Astrocyte of the cerebellum (primary cell): ENCODE measurements at regions not wholly inside any gene's neighbourhood (a gene's known extent, or its start where the extent isn't known, plus 50 kb on each side); places are given as distances from the start of the nearest gene placed in this dataset.

Experiments
- DNase-seq: peaks from one replicate; pipeline ENCODE4 v3.0.0-alpha.2; 2011; ENCODE audit warnings: low read depth
- H3K4me3 ChIP-seq: 2 replicates; pipeline ENCODE4 v1.5.1; 2011; ENCODE audit warnings: mild to moderate bottlenecking, low read depth, low read length, moderate library complexity
- CTCF ChIP-seq: IDR thresholded peaks from 2 replicates; pipeline ENCODE4 v1.5.1; 2012; ENCODE audit warnings: low read length, low read depth, moderate library complexity, mild to moderate bottlenecking; ENCODE audit errors: missing control alignments
- in situ Hi-C: cut with HindIII; loops from 2 replicates; pipeline ENCODE4 v1.10.0; 2017; ENCODE audit warnings: low sequenced_read_pairs

- no peak for DNase-seq
- in situ Hi-C loops = no loop called here
- no peak for TF ChIP-seq CTCF
- H3K4me3 ChIP-seq = no peak overlapping the region
These were observed 251.8 kb downstream of the UQCRFS1 start for GRCh38 chr19:28960986-28961705.

- DNase-seq = no peak
- TF ChIP-seq CTCF = no peak
- in situ Hi-C loops = no loop called here
- H3K4me3 ChIP-seq = no peak overlapping the region
These were observed 252.4 kb downstream of the UQCRFS1 start for GRCh38 chr19:28960586-28960985.

GRCh38 chr19:28956961-28957360 lies 256.0 kb downstream of the UQCRFS1 start:
- DNase-seq = no peak
- no peak for TF ChIP-seq CTCF
- in situ Hi-C loops = no loop called here
- H3K4me3 ChIP-seq = no peak overlapping the region

GRCh38 chr19:28956421-28956820 lies 256.5 kb downstream of the UQCRFS1 start:
- no peak for DNase-seq
- TF ChIP-seq CTCF = no peak
- no peak overlapping the region for H3K4me3 ChIP-seq
- in situ Hi-C loops = no loop called here

- no peak overlapping the region for H3K4me3 ChIP-seq
- no peak for DNase-seq
- TF ChIP-seq CTCF = no peak
- in situ Hi-C loops = no loop called here
These were observed 263.4 kb downstream of the UQCRFS1 start for GRCh38 chr19:28949535-28949934.

- DNase-seq = no peak
- no peak for TF ChIP-seq CTCF
- H3K4me3 ChIP-seq = no peak overlapping the region
- in situ Hi-C loops = no loop called here
These were observed 263.9 kb downstream of the UQCRFS1 start for GRCh38 chr19:28949027-28949426.
